Activated T-helper 2 cell treated with anti-CD3 and anti-CD28 coated beads, Interferon-gamma antibody, Interleukin-2, Interleukin-4, amounts not matched to agents 10 μg/mL and 5 μg/mL and 100 μg/mL, durations not matched to agents 14 hours and 24 hours and 36 hours (primary cell): ENCODE measurements at regions not wholly inside any gene's neighbourhood (a gene's known extent, or its start where the extent isn't known, plus 50 kb on each side); places are given as distances from the start of the nearest gene placed in this dataset.

Experiments used
- DNase-seq: peaks from one replicate; pipeline ENCODE4 v3.0.0; 2021; ENCODE audit warnings: low spot score
- H3K27ac Mint-ChIP-seq: one replicate; pipeline ENCODE4 v1.8.0; 2021; ENCODE audit warnings: mixed read lengths
- H3K27me3 Mint-ChIP-seq: one replicate; pipeline ENCODE4 v1.8.0; 2021; ENCODE audit warnings: low read depth, mixed read lengths
- H3K36me3 Mint-ChIP-seq: one replicate; pipeline ENCODE4 v1.8.0; 2021; ENCODE audit warnings: low read depth, mixed read lengths
- H3K4me1 Mint-ChIP-seq: one replicate; pipeline ENCODE4 v1.8.0; 2021; ENCODE audit warnings: low read depth, mixed read lengths
- H3K4me3 Mint-ChIP-seq: one replicate; pipeline ENCODE4 v1.8.0; 2021; ENCODE audit warnings: low read depth, mild to moderate bottlenecking, moderate library complexity, mixed read lengths
- H3K9me3 Mint-ChIP-seq: one replicate; pipeline ENCODE4 v1.8.0; 2021; ENCODE audit warnings: mixed read lengths
- intact Hi-C: fragments of 100-400 bp; cut with micrococcal nuclease; formaldehyde crosslinking; loops from one replicate; pipeline ENCODE4 v1.15.1; 2023

DNA sequence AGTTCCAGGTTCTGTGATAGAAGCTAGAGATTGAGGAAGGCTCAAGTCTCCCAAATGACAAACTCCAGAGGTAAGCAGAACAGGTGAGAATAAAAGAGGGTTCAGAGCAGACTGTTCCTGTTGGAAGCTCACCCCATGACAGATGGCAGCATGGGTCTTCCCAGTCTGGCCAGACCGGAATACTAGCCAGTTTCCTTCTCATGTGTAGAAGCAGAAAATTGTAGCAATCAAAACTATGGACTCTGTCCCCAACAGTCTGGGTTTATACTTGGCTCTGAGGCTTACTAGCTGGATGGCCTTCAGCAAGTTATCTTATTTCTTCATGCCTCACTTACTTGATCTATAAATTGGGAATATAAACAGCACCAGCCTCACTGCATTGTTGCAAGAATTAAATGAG, 494.8 kb downstream of the MN1 start:
- Mint-ChIP-seq H3K36me3 (no peaks in the 10 kb centered on the region), H3K9me3 (peaks cover 6% of the 10 kb centered on the region), H3K27ac (no peak overlapping the region), H3K4me1 (no peaks in the 10 kb centered on the region), H3K4me3 (no peak overlapping the region), H3K27me3 (no peaks in the 10 kb centered on the region)
- intact Hi-C loops: no loop called here
- DNase-seq: no peak

DNA sequence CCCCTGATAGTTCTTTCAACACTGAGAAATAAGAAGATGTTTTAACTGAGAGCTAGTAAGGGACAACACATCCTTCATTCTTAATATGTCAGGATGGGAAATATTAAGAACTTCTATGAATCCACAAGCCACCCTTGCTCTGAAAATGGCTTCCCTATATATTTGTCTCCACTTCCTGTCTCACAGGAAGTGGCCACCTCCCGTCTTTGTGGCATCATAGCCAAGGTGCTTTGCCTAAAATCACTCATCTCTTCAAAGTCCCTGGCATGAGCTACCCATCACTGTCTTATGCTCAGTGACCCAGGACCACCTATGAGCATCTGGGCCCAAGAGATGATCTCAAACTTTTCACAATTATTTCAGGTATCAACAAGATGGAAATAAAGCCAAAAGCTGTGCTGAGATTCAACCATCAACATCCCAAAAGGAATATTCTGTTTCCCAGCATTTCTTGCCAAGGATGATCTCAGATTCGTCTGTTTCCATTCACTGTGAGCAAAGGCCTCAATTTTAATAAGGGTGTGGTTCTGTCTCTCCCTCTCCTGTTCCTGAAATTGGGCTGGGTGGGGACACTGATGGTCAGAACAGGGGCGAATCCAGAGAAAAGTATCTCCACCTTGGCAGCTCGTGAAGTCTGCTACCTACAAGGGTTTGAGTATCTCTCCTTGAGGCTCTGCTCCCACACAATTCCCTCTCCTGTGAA, 493.9 kb downstream of the MN1 start:
- no peaks in the 10 kb centered on the region for H3K27me3 Mint-ChIP-seq
- DNase-seq: no peak
- no peak overlapping the region for H3K27ac Mint-ChIP-seq
- peaks cover 6% of the 10 kb centered on the region for H3K9me3 Mint-ChIP-seq
- H3K4me1 Mint-ChIP-seq: no peaks in the 10 kb centered on the region
- no peaks in the 10 kb centered on the region for H3K36me3 Mint-ChIP-seq
- intact Hi-C loops: no loop called here
- no peak overlapping the region for H3K4me3 Mint-ChIP-seq

DNA sequence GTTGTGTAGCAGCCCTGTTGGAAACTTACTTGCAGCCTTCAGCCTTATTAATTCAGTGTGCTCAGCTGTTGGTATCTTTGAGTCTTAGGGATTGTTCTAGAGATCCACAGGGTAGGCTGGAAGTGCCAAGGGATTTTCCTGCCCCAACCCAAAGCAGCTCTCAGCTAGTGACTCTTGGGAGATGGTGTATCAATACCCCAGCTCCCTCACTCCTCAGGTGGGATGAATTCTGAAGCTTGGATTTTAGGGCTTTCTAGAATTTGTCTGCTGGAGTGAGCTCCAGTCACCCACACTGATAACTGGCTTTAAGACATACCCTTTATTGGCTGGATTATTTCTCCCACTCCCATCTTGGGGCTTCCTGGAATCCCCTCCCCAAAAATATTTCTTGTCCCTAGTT, 493.0 kb downstream of the MN1 start:
- Mint-ChIP-seq H3K27ac (no peak overlapping the region), H3K36me3 (no peaks in the 10 kb centered on the region), H3K4me1 (no peaks in the 10 kb centered on the region), H3K27me3 (no peaks in the 10 kb centered on the region), H3K4me3 (no peak overlapping the region), H3K9me3 (peaks cover 6% of the 10 kb centered on the region)
- intact Hi-C loops: no loop called here
- no peak for DNase-seq

DNA sequence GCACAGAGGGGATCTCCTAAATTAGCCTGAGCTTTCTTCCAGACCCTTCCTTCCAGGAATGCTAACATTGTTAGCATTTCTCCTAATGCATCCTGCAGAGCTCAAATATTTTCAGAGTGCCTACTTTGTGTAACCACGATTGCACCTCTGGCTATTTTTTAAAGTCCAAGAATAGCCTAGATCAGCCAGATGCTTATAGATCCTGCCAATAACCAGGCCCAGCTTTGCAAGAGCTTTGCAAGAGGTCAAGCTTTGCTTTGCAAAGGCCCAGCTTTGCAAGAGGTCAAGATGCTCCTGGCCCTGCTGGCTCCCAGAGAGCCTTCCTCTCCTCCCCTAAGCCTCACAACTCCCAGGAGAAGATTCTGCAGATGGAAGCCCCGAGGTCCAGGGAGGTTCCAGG, 491.9 kb downstream of the MN1 start:
- H3K36me3 Mint-ChIP-seq: no peaks in the 10 kb centered on the region
- no peak for DNase-seq
- intact Hi-C loops: no loop called here
- H3K27me3 Mint-ChIP-seq: no peaks in the 10 kb centered on the region
- H3K4me3 Mint-ChIP-seq: no peak overlapping the region
- H3K27ac Mint-ChIP-seq: no peak overlapping the region
- peaks cover 6% of the 10 kb centered on the region for H3K9me3 Mint-ChIP-seq
- no peaks in the 10 kb centered on the region for H3K4me1 Mint-ChIP-seq

DNA sequence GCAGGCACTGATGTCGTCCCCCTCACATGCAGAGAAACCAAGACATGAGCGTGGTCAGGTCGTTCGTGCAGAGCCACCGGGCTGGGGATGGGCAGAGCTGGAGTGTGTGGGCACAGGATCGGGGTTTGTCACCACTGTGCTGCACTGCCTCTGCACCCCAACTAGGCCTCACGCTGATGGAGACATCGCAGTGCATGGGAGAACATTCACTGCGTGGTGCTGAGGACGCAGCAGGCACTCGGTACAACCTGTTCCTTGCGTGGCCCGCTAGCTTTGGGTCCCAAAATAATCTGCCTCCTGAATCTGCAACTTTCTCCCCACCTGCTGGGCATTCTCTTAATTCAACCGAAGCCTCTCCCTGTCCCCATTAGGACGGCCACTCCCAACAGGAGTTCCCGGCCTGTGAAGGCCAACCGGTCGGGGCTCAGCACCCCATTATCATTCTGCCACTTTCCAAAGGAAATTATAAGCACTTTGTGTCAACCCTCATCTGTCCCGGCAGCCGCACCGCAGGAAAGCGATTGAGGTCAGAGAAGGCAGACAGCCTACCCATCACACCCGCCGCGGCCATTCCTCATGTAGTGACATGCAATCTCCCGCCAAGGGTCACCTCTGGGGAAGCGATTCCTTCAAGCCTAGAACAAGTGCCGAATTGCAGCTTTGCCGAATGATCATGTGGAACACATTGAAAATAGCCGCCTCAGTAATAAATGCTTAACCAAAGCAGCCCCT, 490.4 kb downstream of the MN1 start:
- intact Hi-C loops: no loop called here
- no peak for DNase-seq
- H3K36me3 Mint-ChIP-seq: no peaks in the 10 kb centered on the region
- H3K4me1 Mint-ChIP-seq: no peaks in the 10 kb centered on the region
- H3K4me3 Mint-ChIP-seq: no peak overlapping the region
- no peaks in the 10 kb centered on the region for H3K27me3 Mint-ChIP-seq
- no peak overlapping the region for H3K27ac Mint-ChIP-seq
- H3K9me3 Mint-ChIP-seq: peaks cover 6% of the 10 kb centered on the region

DNA sequence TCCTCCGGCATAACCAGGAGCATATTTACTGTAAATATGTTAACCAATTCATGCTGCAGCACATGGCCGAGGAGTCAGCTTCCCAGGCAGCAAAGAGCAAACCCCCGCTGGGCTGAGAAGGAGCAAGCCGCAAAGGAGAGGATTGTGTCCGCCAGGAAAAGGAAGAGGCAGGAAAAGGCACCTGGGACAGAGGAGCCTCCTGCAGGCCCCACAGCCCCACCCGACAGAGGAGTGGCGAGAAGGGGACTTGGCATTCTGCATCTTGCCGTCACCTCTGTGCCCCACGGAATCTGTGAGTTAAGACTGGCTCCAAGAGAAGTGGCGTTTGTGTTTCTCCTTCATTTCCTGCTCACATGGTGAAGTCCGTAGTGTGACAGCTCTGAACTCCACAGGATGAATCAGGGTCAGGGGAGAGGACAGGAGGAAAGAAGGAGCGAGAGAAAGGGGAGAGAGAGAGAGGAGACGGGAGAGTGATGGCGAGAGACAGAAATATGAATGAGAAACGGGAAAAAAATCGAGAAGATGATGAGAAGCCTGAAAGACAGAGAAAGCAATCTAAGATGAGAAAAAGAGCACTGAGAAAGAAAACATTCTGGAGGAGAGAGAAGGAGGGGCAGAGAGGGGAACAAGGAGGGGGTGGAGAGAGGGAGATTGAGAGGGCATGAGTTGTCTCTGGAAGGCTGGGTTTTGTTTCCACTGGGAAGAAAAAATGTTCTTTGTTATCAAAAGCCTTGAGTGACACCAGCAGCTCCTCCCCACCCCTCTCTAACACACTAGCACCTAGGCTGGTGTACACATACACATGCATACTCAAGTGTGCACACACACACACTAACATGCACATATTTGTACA, 489.6 kb downstream of the MN1 start:
- DNase-seq: no peak
- Mint-ChIP-seq H3K4me3 (no peak overlapping the region), H3K27me3 (no peaks in the 10 kb centered on the region), H3K9me3 (peaks cover 6% of the 10 kb centered on the region), H3K4me1 (no peaks in the 10 kb centered on the region), H3K36me3 (no peaks in the 10 kb centered on the region), H3K27ac (no peak overlapping the region)
- intact Hi-C loops: no loop called here

DNA sequence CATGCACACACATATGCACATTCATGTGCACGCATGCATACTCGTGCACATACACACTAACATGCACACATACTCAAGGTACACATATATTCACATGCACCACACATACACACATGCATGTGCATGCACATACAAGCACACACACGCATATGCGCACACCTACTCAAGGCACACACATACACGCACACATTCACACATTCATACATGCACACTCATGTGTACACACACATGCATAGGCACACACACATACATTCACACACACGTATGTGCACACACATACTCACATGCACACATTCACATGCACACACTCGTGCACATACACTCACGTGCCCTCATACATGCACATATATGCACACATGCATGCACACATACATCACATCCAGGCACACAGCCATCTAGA, 489.0 kb downstream of the MN1 start:
- Mint-ChIP-seq H3K27ac (no peak overlapping the region), H3K36me3 (no peaks in the 10 kb centered on the region), H3K4me3 (no peak overlapping the region), H3K9me3 (peaks cover 6% of the 10 kb centered on the region), H3K27me3 (no peaks in the 10 kb centered on the region), H3K4me1 (no peaks in the 10 kb centered on the region)
- no peak for DNase-seq
- intact Hi-C loops: no loop called here

DNA sequence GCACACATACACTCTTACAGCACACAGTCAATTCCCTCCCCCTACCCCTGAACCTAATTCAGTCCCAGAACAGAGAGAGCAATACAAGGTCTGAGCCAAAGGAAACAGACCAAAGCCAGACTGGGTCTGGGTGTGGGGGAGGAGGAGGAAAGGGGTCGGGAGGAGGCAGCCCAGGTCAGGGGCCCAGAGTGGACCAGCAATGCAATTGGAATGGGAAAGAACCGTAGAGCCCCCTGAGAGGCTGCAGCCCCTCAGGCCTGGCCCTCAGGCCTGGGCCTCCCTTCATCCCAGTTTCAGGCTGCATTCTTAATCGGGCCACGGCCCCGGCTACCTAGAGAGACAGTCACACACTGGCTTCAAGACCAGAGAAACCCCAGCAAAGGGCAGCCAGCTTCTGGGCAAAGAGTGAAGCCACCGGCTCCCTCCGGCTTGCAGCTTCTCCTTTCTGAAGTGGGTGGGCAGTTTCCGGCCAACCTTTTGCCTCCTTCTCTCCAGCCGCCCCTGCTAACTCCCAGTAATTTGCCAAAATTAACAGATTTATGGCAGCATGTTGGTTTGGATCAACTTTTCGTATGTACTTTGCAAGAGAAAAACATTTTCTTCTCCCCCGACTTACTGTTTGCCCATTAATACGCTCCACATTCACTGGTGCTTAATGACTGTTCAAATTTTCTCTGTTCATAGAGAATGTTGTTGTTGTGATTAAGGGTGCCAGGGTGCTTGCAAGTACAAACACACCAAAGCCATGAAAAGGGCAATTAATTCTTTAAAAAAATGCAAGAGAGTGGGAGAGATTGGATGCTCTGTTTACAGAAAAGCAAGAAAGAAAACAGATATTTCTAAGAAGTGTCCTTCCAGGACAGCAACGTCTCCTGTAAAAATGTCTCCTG, 488.3 kb downstream of the MN1 start:
- H3K27ac Mint-ChIP-seq: no peak overlapping the region
- no peaks in the 10 kb centered on the region for H3K27me3 Mint-ChIP-seq
- no peak for DNase-seq
- H3K36me3 Mint-ChIP-seq: no peaks in the 10 kb centered on the region
- peaks cover 6% of the 10 kb centered on the region for H3K9me3 Mint-ChIP-seq
- intact Hi-C loops: no loop called here
- H3K4me3 Mint-ChIP-seq: no peak overlapping the region
- H3K4me1 Mint-ChIP-seq: no peaks in the 10 kb centered on the region

DNA sequence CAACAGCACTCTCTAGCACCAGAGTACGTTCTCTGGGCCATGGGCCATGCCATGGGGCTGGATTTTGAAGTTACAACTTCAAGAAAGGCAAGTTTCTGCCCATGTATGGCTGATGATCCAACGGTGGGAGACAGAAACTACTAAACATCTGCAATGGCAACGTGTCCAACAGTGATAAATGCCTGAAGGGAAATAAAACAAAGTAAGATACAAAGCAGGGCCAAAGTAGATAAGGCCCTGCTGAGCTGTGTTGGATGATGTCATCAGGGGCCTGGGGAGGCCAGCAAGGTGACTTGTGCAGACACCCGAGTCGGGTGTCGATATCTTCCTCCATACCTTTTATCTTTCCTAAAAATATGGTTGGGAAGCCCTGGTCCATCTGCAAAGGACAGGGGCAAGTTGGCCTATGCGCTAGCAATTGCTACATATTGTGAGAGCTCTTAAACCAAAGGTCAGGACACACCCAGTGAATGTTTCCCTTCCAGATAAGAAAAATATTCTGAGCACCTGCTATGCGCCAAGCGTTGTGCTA, 487.2 kb downstream of the MN1 start:
- Mint-ChIP-seq H3K4me1 (no peaks in the 10 kb centered on the region), H3K27me3 (peaks cover 6% of the 10 kb centered on the region), H3K9me3 (no peaks in the 10 kb centered on the region), H3K36me3 (no peaks in the 10 kb centered on the region), H3K4me3 (no peak overlapping the region), H3K27ac (no peak overlapping the region)
- no peak for DNase-seq
- intact Hi-C loops: no loop called here

DNA sequence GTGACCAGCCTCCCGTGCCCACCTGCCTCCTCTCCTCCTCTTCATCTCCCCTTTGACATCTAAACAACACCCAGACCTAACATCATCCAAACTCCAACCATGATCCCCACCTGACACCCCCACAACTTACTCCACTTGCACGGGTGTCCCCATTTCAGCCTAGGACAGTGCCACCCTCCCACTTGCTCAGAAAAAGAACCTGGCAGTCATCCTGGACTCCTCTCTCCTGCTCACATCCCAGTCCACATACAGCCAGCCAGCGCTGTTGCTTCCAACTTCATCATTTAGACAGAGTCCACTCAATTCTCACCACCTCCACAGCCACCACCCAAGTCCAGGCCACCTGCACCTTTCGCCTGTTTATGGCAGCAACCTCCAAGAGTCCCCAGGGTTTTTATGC, 485.7 kb downstream of the MN1 start:
- no peak for DNase-seq
- intact Hi-C loops: no loop called here
- no peaks in the 10 kb centered on the region for H3K4me1 Mint-ChIP-seq
- H3K9me3 Mint-ChIP-seq: no peaks in the 10 kb centered on the region
- no peak overlapping the region for H3K27ac Mint-ChIP-seq
- no peak overlapping the region for H3K4me3 Mint-ChIP-seq
- H3K27me3 Mint-ChIP-seq: peaks cover 6% of the 10 kb centered on the region
- no peaks in the 10 kb centered on the region for H3K36me3 Mint-ChIP-seq

DNA sequence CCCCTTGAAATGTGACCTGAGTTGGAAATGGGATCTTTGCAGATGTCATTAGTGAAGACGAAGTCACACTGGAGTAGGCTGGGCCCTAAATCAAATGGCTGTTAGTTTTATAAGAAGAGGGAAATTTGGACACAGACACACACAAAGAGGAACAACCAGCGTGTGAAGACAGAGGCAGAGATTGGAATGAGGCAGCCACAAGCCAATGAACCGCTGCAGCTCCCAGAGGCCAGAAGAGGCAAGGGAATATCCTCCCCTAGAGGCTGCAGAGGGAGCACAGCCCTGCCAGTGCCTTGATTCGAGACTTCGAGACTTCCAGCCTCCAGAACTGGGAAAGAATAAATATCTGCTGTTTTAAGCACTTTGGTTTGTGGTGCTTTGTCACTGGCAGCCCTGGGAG, 484.5 kb downstream of the MN1 start:
- no peaks in the 10 kb centered on the region for H3K9me3 Mint-ChIP-seq
- intact Hi-C loops: no loop called here
- no peaks in the 10 kb centered on the region for H3K4me1 Mint-ChIP-seq

DNA sequence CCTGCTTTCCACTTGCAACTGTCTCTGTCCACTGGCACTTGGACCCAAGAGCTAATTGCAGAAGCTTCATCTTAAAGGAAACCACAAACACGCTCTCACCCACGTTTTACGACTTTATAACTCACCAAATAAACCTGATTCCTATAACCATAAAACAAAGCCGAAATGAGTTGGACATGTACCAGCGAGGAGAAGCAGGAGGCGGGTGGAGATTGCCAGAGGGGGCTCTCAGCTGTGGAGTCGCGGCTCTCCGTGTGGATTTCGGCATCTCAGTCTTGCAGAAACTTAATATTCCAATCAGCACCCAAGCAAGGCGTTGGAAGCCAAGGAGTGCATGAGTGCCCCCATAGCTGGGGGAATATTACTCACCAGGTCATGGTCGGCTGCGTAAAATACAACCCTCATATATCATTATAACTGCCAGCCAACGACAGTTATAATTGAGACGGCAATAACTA, 483.6 kb downstream of the MN1 start:
- H3K27me3 Mint-ChIP-seq: peaks cover 6% of the 10 kb centered on the region
- no peak overlapping the region for H3K27ac Mint-ChIP-seq
- no peaks in the 10 kb centered on the region for H3K36me3 Mint-ChIP-seq
- no peak for DNase-seq
- no peak overlapping the region for H3K4me3 Mint-ChIP-seq
- H3K4me1 Mint-ChIP-seq: no peaks in the 10 kb centered on the region
- H3K9me3 Mint-ChIP-seq: no peaks in the 10 kb centered on the region
- intact Hi-C loops: no loop called here

More for the DNA sequence above, 484.5 kb downstream of the MN1 start:
- Mint-ChIP-seq H3K36me3 (no peaks in the 10 kb centered on the region), H3K4me3 (no peak overlapping the region), H3K27ac (no peak overlapping the region), H3K27me3 (peaks cover 6% of the 10 kb centered on the region)
- DNase-seq: no peak
